ENCODE measurements at regions not wholly inside any gene's neighbourhood (a gene's known extent, or its start where the extent isn't known, plus 50 kb on each side); places are given as distances from the start of the nearest gene placed in this dataset.

- DNase-seq = no peak
These were observed 199.5 kb downstream of the NDFIP2 start for GRCh38 chr13:79680485-79680884.

DNA sequence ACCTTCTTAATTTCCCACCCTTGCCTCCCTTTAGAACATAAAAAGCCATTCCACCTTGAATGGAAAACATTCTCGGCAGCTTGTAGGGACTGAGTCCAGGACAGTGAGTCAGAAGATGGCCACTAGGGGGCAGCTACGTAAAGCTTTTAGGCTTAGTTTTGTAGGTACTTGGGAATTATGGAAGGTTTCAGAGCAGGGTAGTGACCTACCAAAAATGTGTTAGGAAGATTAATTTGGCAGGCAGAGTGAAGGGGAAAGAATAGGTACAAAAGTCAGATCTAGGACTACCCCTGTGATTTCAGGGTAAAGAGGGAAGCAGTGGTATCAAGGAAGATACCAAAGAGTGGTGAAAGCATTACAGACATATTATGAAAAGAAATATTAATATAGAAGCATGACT, 198.4 kb downstream of the NDFIP2 start:
- DNase-seq = peak; percentile 81

- DNase-seq = no peak
These were observed 197.1 kb downstream of the NDFIP2 start for GRCh38 chr13:79678100-79678499.

DNA sequence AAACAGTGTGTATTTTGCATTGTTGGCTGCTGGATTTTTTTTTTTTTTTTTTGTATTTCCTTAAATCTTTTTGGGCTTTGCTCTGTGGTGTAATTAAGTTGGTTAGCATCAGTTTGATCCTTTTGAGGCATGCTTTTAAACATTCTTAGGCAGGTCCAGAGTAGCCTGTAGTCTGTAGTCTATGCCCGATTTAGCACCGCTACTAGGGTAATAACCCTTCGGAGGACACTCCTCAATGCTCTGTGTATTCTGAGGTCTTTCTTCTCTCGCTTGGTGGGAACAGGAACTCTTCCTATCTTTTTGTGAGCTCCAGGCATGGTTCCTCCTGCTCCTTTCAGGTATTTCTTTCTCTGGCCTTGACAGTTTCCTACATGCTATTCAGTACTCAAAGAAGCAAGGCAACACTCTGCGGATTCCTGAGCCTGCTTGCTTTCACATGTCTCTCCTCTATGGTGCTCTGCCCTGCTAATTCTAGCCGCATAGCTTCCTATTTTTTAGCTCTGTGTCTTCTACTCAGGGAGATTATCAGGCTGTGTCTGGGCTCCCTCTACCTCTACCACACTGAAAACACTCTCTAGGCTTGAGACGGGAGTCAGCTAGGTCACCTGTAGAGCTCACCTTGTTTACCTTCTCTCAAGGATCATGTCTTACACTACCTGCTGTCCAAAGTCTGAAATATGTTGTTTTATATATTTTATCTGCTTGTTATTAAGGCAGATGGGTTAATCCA, 195.1 kb downstream of the NDFIP2 start:
- DNase-seq = no peak

GRCh38 chr13:79674765-79675515, 194.0 kb downstream of the NDFIP2 start:
- no peak for DNase-seq

DNA sequence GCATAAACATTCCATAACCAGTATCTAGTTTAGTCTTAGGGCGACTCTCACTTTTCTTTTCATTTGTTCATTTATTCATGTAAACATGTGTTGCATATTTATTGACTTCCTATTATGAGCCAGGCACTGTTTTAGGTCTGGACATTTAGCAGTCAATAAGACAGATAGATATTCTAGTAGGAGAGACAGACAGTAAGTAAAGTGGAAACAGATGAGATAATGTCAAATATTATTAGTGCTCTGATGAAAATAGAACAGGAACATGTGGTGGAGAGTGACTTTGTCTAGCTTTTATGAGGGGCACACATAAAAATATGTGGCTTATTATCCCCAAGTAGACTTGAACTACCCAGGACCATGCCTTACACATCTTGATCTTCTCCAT, 193.0 kb downstream of the NDFIP2 start:
- no peak for DNase-seq

GRCh38 chr13:79673310-79673992, 192.5 kb downstream of the NDFIP2 start:
- no peak for DNase-seq

DNA sequence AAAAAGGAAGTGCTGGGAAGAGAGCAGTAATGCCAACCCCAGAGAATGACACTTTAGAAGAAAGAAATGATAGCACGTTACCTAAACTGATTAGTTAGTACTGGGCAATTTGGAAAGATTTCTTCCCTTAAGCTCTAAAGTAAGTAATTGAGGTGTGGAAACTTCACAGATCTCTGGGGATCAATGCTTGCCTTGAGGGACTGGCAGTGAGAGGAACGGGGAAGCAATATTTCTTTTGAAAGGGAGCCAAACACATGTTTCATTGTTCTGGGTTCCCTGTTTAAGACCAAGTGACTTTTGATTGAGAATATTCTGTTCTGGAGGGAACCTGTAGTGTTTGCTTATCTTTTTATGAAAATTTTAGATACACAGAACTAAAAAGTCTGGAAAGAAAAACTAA, 190.5 kb downstream of the NDFIP2 start:
- no peak for DNase-seq

DNA sequence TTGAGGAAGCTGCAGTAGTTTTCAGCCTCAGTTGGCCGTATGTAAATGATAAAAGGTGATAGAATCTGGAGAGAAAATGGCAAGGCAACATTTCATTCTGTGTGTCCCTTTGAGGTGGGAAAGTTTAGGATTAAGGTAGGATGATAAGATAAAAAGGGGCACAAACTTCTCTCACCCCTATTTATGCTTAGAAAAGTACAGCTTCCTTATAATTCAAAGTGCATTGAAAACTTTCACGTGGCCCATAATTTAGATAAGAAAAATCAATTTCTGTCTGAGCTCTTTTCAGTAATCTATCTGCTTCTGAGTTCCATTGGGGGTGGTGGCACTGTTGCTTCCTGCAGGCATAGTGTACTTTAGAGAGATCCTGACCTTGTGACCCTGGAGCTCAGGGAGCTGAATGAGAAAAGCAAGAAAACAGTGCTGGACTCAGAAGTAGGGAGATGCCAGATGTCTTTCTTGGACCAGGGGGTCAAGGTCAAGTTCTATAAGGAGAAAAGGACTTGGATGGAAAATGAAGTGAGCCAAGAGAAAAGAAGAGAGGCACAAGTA, 187.3 kb downstream of the NDFIP2 start:
- no peak for DNase-seq

DNA sequence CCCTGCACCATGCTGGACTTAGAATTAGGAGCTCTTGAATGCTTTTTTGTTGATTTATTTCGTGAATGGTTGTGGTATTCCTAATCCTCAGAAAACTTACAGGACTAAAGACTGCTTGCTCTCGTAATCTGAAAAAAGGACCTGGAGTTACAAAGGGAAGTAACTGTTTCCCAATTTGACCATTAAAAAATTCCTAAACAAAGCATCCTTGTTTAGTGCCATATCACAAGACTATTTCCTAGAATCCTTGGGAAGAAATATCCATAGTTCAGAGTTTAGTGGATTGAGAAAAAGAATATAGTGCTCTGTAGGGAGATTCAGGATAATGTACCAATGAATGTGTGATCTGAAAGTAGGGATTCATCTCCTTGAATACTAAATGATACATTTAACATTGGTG, 186.8 kb downstream of the NDFIP2 start:
- no peak for DNase-seq

- no peak for DNase-seq
These were observed 183.2 kb downstream of the NDFIP2 start for GRCh38 chr13:79663977-79664636.

GRCh38 chr13:79663435-79663834, 182.5 kb downstream of the NDFIP2 start:
- DNase-seq = no peak

GRCh38 chr13:79662882-79663281, 181.9 kb downstream of the NDFIP2 start:
- no peak for DNase-seq

DNA sequence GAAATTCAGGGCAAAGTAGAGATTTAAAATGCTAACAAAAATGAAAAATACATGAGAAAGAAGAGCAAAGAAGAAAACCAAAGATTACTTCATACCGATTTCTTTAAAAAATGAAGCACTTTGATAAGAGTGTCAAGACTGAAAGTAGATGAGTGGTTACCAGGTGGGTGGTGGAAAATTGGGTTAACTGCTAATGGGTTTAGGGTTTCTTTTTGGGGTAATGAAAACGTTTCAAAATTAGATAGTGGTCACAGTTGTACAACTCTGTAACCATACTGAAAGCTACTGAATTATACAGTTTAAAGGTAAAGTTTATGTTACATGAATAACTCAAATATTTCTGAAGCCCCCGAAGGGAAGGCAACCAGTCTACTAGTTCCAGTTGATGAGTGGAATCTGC, 179.4 kb downstream of the NDFIP2 start:
- DNase-seq = no peak

- no peak for DNase-seq
These were observed 178.2 kb downstream of the NDFIP2 start for GRCh38 chr13:79659121-79659521.

DNA sequence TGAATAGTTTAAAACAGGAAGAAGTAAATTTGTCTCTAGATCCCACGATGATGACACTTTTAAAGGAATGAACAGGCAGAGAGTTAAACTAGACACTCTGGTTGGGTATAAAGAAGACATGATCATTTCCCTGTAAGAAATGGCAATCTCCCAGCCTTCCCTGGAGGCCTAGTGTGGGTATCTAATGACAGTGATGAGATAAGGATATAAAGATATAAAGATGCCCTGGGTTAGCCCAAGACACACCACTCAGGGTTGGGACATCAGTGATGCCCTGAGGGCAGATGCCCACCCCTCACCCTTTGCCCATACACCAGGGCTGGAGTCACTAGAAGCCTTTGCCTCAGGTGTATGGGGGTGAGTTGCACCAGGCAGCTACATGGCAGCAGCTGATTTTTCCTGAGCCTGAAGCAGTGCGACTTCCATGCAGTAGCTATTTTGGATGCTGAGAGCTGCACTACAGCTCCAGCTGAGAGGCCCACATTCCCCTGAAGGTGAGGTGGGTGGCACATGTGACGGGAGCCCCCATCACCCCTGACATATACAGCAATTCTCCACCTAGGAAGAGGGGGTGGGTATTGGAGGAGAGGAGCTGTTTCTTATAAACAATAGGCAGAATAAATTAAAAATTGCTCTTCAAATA, 177.5 kb downstream of the NDFIP2 start:
- no peak for DNase-seq

- DNase-seq = no peak
These were observed 174.6 kb downstream of the NDFIP2 start for GRCh38 chr13:79655509-79655908.

DNA sequence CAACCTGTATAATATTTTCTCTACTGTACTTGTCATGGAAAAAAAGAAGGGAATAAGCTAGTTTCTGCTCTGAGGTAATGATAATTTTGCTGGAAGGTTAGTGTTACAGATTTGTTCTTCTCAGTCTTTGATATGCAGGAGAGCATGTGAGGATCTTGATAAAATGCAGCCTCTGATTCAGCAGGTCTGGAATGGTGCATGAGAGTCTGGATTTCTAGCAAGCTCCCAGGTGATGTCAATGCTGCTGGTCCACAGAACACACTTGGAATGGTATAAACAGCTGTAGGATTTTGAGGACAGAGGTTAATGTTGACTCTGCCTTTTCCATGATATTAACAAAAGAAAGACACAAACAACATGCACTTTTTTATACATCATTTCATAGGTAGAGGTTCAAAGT, 173.6 kb downstream of the NDFIP2 start:
- DNase-seq = no peak

GRCh38 chr13:79650688-79651087, 169.7 kb downstream of the NDFIP2 start:
- no peak for DNase-seq

DNA sequence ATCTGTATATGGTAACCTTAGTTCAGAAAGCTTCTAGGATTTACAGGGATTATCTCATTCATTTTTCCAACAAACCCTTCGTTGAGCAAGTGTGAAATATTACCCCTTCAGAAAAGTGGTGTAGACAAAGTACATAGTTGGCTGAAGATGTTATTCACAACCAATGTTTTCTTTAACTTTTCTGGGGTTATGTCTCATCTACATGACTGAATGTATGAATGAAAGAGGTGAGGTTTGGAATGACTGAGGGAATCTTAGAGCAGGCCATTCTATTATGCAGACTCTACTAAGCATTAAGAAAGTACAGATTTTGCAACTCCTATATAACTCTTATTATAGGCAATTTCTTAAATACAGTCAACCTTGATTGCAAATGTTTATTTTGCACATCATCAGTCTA, 167.2 kb downstream of the NDFIP2 start:
- DNase-seq = no peak

GRCh38 chr13:79647533-79647932, 166.6 kb downstream of the NDFIP2 start:
- DNase-seq = no peak

GRCh38 chr13:79646880-79647279, 165.9 kb downstream of the NDFIP2 start:
- no peak for DNase-seq

DNA sequence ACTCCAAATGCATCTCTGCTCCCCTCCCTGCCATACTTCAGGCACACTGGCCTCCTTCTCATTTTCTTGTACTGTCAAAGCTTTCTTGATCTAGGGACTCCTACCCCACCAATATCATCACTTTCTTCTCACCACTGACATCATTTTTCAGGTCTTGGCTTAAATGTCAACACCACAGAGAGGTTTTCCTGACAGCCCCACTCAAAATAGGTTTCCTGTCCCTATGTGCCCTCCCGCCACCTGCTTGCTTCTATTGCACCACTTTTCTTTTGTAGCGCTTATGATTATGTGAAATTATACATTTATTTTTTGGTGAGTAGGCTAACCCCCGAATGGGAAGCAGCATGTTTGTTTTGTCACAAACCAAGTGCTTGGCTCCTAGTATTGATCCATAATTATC, 164.6 kb downstream of the NDFIP2 start:
- DNase-seq = no peak

All from NCI-H1092 (cell line).